WTC11 (cell line): ENCODE measurements at regions not wholly inside any gene's neighbourhood (a gene's known extent, or its start where the extent isn't known, plus 50 kb on each side); places are given as distances from the start of the nearest gene placed in this dataset.

Source experiments
- ATF3 ChIP-seq: sonication (generic); formaldehyde crosslinking; conservative IDR thresholded peaks from 2 replicates; pipeline ENCODE4 v1.8.1; 2022; ENCODE audit warnings: mild to moderate bottlenecking, missing genetic modification reagents
- CREM ChIP-seq: sonication (generic); formaldehyde crosslinking; IDR thresholded peaks from 2 replicates; pipeline ENCODE4 v1.8.1; 2022; ENCODE audit warnings: mild to moderate bottlenecking, missing genetic modification reagents, moderate library complexity
- ELF4 ChIP-seq: sonication (generic); formaldehyde crosslinking; IDR thresholded peaks from 2 replicates; pipeline ENCODE4 v1.8.1; 2022; ENCODE audit warnings: low read depth, mild to moderate bottlenecking, moderate library complexity, missing genetic modification reagents
- FOXJ3 ChIP-seq: sonication (generic); formaldehyde crosslinking; IDR thresholded peaks from 2 replicates; pipeline ENCODE4 v1.9.0; 2021; ENCODE audit warnings: missing genetic modification reagents, mild to moderate bottlenecking, borderline replicate concordance
- HMGA2 ChIP-seq: fragments of 250-450 bp; sonication (Bioruptor Pico); IDR thresholded peaks from 2 replicates; pipeline ENCODE4 v1.4.0; 2021; ENCODE audit warnings: mild to moderate bottlenecking, moderate library complexity
- MAX ChIP-seq: sonication (generic); formaldehyde crosslinking; IDR thresholded peaks from 2 replicates; pipeline ENCODE4 v1.8.0; 2022; ENCODE audit warnings: mild to moderate bottlenecking, missing genetic modification reagents
- USF2 ChIP-seq: sonication (generic); formaldehyde crosslinking; IDR thresholded peaks from 2 replicates; pipeline ENCODE4 v1.8.1; 2023; ENCODE audit warnings: mild to moderate bottlenecking, missing genetic modification reagents, moderate library complexity
- ZNF232 ChIP-seq: sonication (generic); formaldehyde crosslinking; IDR thresholded peaks from 2 replicates; pipeline ENCODE4 v1.8.0; 2022; ENCODE audit warnings: mild to moderate bottlenecking, missing genetic modification reagents
- TF ChIP-seq, protein P1 (sequence below): fragments of 200-600 bp; IDR thresholded peaks from 2 replicates; pipeline ENCODE4 v1.8.0; 2022; ENCODE audit warnings: antibody characterized with exemption
- TF ChIP-seq, protein P2 (sequence below): sonication (generic); formaldehyde crosslinking; IDR thresholded peaks from 2 replicates; pipeline ENCODE4 v1.8.0; 2022; ENCODE audit warnings: mild to moderate bottlenecking, missing genetic modification reagents
- TF ChIP-seq, protein P3 (sequence below): sonication (generic); formaldehyde crosslinking; IDR thresholded peaks from 2 replicates; pipeline ENCODE4 v1.8.1; 2023; ENCODE audit warnings: mild to moderate bottlenecking, missing genetic modification reagents

GRCh38 chr1:58409890-58410289, 136.6 kb downstream of the OMA1 start:
- TF ChIP-seq, protein P1, sequence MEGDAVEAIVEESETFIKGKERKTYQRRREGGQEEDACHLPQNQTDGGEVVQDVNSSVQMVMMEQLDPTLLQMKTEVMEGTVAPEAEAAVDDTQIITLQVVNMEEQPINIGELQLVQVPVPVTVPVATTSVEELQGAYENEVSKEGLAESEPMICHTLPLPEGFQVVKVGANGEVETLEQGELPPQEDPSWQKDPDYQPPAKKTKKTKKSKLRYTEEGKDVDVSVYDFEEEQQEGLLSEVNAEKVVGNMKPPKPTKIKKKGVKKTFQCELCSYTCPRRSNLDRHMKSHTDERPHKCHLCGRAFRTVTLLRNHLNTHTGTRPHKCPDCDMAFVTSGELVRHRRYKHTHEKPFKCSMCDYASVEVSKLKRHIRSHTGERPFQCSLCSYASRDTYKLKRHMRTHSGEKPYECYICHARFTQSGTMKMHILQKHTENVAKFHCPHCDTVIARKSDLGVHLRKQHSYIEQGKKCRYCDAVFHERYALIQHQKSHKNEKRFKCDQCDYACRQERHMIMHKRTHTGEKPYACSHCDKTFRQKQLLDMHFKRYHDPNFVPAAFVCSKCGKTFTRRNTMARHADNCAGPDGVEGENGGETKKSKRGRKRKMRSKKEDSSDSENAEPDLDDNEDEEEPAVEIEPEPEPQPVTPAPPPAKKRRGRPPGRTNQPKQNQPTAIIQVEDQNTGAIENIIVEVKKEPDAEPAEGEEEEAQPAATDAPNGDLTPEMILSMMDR = no peak
- no peak for TF ChIP-seq CREM (CRISPR knock-in tag)
- TF ChIP-seq FOXJ3 (CRISPR knock-in tag) = no peak
- TF ChIP-seq ATF3 (CRISPR knock-in tag) = no peak
- TF ChIP-seq USF2 (CRISPR knock-in tag) = no peak
- TF ChIP-seq ZNF232 (CRISPR knock-in tag) = no peak
- no peak for TF ChIP-seq MAX
- TF ChIP-seq HMGA2 = no peak
- TF ChIP-seq ELF4 = no peak
- TF ChIP-seq, protein P2, sequence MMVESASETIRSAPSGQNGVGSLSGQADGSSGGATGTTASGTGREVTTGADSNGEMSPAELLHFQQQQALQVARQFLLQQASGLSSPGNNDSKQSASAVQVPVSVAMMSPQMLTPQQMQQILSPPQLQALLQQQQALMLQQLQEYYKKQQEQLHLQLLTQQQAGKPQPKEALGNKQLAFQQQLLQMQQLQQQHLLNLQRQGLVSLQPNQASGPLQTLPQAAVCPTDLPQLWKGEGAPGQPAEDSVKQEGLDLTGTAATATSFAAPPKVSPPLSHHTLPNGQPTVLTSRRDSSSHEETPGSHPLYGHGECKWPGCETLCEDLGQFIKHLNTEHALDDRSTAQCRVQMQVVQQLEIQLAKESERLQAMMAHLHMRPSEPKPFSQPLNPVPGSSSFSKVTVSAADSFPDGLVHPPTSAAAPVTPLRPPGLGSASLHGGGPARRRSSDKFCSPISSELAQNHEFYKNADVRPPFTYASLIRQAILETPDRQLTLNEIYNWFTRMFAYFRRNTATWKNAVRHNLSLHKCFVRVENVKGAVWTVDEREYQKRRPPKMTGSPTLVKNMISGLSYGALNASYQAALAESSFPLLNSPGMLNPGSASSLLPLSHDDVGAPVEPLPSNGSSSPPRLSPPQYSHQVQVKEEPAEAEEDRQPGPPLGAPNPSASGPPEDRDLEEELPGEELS (CRISPR knock-in tag) = no peak
- TF ChIP-seq, protein P3, sequence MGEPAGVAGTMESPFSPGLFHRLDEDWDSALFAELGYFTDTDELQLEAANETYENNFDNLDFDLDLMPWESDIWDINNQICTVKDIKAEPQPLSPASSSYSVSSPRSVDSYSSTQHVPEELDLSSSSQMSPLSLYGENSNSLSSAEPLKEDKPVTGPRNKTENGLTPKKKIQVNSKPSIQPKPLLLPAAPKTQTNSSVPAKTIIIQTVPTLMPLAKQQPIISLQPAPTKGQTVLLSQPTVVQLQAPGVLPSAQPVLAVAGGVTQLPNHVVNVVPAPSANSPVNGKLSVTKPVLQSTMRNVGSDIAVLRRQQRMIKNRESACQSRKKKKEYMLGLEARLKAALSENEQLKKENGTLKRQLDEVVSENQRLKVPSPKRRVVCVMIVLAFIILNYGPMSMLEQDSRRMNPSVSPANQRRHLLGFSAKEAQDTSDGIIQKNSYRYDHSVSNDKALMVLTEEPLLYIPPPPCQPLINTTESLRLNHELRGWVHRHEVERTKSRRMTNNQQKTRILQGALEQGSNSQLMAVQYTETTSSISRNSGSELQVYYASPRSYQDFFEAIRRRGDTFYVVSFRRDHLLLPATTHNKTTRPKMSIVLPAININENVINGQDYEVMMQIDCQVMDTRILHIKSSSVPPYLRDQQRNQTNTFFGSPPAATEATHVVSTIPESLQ (CRISPR knock-in tag) = no peak
